ENCODE measurements at regions not wholly inside any gene's neighbourhood (a gene's known extent, or its start where the extent isn't known, plus 50 kb on each side); places are given as distances from the start of the nearest gene placed in this dataset.
A peak's percentile ranks its signal among the peaks of the same experiment; 100 is the strongest.

DNA sequence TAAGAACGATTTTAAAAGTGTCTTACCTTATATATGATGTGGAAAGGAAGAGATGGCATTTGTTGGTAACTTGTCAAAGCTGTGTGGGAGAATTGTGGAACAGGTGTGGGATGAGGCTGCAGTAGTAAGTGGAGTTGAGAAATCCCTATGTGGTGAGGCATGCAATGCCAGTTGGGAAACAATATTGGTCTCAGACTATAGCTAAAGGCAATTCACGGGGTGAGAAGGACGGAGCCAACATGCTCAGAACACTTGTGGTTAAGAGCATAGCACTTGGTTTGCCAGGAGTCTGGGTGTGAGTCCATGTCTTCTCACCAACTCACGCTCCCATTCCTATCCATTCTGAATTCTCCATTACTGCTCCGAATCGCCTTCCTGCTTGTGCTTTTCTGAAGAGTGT is 615.6 kb upstream of the ADAMTS9 start:
- WGBS, 10 experiments: 20 to 100% (median 64%) methylated on average over 2 to 6 of the region's 6 CpGs; no CpG with 5 or more reads in 2 of the 10 experiments
- H3K27ac ChIP-seq: no peak overlapping the region
- no peak overlapping the region for H3K4me3 ChIP-seq
- H3K4me1 ChIP-seq (replicated peaks in 1 of 2): no peaks in the 10 kb centered on the region
- ATAC-seq (replicated peaks in 6 of 8): no peak
- in situ Hi-C loops (cut with MboI; ENCODE audit: low pct_unique_long_range_greater_than_20kb in 2 of 9, low sequenced_read_pairs in 9 of 9, unreplicated experiment in 9 of 9): no loop called here

DNA sequence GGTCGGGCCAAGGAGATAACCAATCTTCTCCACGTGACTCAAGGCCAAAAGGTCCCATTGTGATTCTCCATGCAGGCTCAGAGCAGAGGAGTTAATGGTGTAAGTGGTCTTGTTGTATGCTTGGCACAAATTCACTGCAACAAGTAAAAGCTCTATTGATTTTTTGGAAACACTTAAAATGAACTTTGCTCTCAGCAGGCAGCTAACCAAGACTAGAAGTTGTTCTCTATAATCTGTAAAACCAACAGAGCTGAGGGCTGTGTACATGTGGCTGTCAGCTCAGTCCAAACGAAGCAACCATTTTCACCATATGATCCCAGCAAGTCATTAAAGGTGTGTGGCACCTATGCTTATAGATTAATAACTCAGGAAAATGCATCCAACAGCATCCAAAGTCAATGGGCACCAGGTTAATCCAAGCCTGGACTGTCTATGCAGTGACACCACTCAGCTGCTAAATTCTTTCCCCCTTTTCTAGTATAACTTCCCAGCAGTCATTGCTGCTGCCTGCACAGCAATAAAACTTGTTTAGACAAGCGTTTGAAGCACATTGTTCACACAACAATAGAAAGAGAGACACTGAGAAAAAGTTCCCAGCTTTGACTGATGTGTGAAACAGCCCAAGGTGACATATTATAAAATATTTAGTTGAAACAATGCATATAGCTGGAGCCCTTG is 603.8 kb upstream of the ADAMTS9 start:
- in situ Hi-C loops (cut with MboI; ENCODE audit: low pct_unique_long_range_greater_than_20kb in 2 of 9, low sequenced_read_pairs in 9 of 9, unreplicated experiment in 9 of 9): no loop called here
- no peak overlapping the region for H3K27ac ChIP-seq
- 0 to 76% (median 45%) methylated on average over 1 to 4 of the region's 4 CpGs; no CpG with 5 or more reads in 1 of the 10 experiments for WGBS, 10 experiments
- peaks cover 9 to 13% of the 10 kb centered on the region in 2 donors for H3K4me1 ChIP-seq (replicated peaks in 1 of 2)
- peak in 5 of 8 experiments; percentile 37 to 79 (median 56) for ATAC-seq (replicated peaks in 6 of 8)
- H3K4me3 ChIP-seq: no peak overlapping the region

DNA sequence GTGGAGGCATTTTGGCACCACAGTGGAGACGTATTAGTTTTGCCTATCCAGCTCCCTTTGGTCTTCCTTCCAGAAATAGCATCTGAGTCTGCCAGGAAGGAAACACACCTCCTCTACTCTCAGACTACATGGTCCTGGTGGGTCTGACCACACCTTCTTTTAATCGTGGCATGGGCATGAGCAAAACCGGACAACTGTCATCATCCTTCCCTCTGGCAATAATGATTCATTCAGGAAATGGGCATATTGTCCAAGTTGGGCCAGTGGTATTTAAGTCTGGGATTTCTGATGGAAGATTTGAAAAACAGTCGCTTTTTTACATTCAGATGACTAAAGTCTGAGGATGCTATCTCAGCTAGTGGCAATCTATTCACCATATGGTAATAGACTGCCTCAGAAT is 601.0 kb upstream of the ADAMTS9 start:
- H3K4me3 ChIP-seq: no peak overlapping the region
- H3K4me1 ChIP-seq (replicated peaks in 1 of 2): peaks cover 29 to 34% of the 10 kb centered on the region in 2 donors
- no peak overlapping the region for H3K27ac ChIP-seq
- in situ Hi-C loops (cut with MboI; ENCODE audit: low pct_unique_long_range_greater_than_20kb in 2 of 9, low sequenced_read_pairs in 9 of 9, unreplicated experiment in 9 of 9): no loop called here
- 17 to 100% (median 70%) methylated on average over 1 to 4 of the region's 4 CpGs; no CpG with 5 or more reads in 2 of the 10 experiments for WGBS, 10 experiments
- ATAC-seq (replicated peaks in 6 of 8): peak in 2 of 8 experiments; percentile 46 to 54

DNA sequence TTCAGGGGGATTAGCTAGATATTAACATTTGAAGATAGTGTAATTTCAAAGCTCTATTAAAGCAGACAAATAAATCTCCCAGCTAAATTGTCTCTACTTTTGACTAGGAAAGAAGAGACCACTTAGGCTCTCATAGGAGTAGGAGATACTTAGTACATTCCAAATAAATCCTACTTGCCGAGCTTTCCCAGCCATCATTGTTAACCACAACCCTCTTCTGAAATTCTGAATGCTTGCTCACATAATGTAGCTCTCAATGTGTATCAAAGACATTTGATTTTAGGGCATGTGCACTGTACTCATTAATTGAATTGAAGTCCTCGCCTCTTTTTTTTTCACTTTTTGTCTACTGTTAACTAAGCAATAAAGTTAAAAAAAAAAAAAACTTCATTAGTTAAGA is 598.2 kb upstream of the ADAMTS9 start:
- Histone ChIP-seq H3K4me1 (replicated peaks in 1 of 2) (peaks cover 16 to 26% of the 10 kb centered on the region in 2 donors), H3K4me3 (no peak overlapping the region), H3K27ac (no peak overlapping the region)
- in situ Hi-C loops (cut with MboI; ENCODE audit: low pct_unique_long_range_greater_than_20kb in 2 of 9, low sequenced_read_pairs in 9 of 9, unreplicated experiment in 9 of 9): no loop called here
- WGBS, 10 experiments: 32 to 100% (median 85%) methylated on average over 1 to 2 of the region's 2 CpGs
- no peak for ATAC-seq (replicated peaks in 6 of 8)

DNA sequence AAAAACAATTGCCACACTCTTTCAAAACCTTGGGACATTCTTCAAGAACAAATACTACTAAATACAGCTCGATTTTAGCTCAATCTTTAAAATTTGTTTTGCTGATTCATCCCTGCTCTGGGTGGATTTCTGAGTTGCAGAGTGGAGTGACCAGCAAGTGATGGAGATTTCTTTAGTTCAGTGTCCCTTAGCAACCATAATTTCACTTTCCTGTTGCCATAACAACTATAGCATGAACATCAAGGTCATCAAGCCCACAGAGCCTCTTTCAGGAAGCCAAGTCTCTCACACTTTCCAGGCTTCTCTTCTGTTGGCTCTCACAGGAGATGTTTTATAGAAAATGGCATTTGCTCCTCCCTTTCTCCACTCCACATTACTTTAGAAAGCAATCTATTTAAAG is 597.2 kb upstream of the ADAMTS9 start:
- ATAC-seq (replicated peaks in 6 of 8): peak in 7 of 8 experiments; percentile 50 to 95 (median 87)
- H3K27ac ChIP-seq: peak overlapping the region in 1 of 2 donors; percentile 17
- in situ Hi-C loops (cut with MboI; ENCODE audit: low pct_unique_long_range_greater_than_20kb in 2 of 9, low sequenced_read_pairs in 9 of 9, unreplicated experiment in 9 of 9): no loop called here
- H3K4me1 ChIP-seq (replicated peaks in 1 of 2): peaks cover 16 to 26% of the 10 kb centered on the region in 2 donors
- 0 to 63% (median 17%) methylated on average over 1 of the region's 1 CpG; no CpG with 5 or more reads in 3 of the 10 experiments for WGBS, 10 experiments
- H3K4me3 ChIP-seq: no peak overlapping the region

DNA sequence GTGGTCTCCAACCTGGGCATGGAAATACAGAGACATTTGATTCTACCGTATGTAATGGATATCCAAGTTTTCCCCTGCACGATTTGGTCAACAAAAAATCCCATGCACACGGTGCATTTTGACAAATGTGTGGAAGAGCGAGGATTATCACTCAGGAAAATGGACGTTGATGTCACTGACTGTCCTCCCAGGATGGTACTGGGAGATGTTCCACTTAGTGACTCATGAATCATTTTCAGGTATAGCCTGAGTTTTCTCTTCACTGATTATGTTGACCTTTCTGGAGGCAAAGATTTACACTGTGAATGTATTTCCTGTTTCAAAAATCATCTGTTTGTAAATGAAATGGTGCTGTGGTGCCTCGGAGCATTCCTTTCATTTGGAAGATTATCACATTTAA is 596.7 kb upstream of the ADAMTS9 start:
- no peak overlapping the region for H3K4me3 ChIP-seq
- peaks cover 16 to 26% of the 10 kb centered on the region in 2 donors for H3K4me1 ChIP-seq (replicated peaks in 1 of 2)
- WGBS, 10 experiments: 0 to 90% (median 66%) methylated on average over 2 to 6 of the region's 6 CpGs; no CpG with 5 or more reads in 1 of the 10 experiments
- peak overlapping the region in 1 of 2 donors; percentile 17 for H3K27ac ChIP-seq
- in situ Hi-C loops (cut with MboI; ENCODE audit: low pct_unique_long_range_greater_than_20kb in 2 of 9, low sequenced_read_pairs in 9 of 9, unreplicated experiment in 9 of 9): no loop called here
- peak in 5 of 8 experiments; percentile 59 to 73 (median 69) for ATAC-seq (replicated peaks in 6 of 8)

DNA sequence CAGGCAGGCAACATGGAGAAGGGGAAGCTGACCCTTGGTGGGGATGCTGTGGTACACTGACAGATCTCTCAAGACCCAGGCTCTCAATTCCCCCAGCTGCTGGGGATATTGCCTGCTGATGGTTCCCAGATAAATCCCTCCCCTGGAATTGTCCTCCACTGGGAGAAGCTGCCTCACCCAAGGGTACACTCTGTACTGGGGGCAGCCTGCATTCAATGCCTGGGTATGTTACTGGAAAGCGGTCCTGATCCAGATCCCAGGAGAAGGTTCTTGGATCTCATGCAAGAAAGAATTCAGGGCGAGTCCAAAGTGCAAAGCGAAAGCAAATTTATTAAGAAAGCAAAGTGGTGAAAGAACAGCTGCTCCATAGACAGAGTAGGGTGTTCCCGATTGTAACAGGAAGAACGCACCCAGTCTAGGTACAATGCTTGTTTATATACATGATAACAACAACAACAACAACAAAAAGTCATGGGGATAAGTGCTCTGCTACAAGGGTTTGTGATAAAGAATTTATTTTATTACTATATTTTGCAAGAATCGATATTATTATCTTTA is 591.5 kb upstream of the ADAMTS9 start:
- 18 to 100% (median 93%) methylated on average over 2 to 5 of the region's 6 CpGs; no CpG with 5 or more reads in 2 of the 10 experiments for WGBS, 10 experiments
- peaks cover 0 to 2% of the 10 kb centered on the region in 2 donors for H3K4me1 ChIP-seq (replicated peaks in 1 of 2)
- peak in 2 of 8 experiments; percentile 61 to 76 for ATAC-seq (replicated peaks in 6 of 8)
- H3K4me3 ChIP-seq: no peak overlapping the region
- no peak overlapping the region for H3K27ac ChIP-seq
- in situ Hi-C loops (cut with MboI; ENCODE audit: low pct_unique_long_range_greater_than_20kb in 2 of 9, low sequenced_read_pairs in 9 of 9, unreplicated experiment in 9 of 9): no loop called here

DNA sequence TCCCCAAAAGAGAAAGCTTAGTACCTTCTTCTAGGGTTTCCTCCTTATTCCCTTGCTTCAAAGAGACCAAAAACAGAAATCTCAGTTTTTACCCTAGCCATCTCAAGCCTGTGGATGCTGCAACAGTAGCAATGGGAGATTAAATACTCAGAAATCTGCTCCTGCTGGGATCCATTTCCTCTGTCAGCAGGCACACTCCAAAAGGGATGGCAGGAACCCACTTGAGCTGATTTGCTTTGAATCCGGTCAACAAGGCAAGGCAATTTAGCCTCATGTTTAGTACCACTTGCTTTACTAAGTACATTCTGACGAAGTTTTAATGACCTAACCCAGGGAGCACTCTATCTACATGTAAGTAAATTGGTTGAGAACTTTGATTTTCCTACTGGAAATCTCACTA is 590.0 kb upstream of the ADAMTS9 start:
- H3K4me1 ChIP-seq (replicated peaks in 1 of 2): no peaks in the 10 kb centered on the region
- WGBS, 10 experiments: 6 to 91% (median 73%) methylated on average over 1 to 2 of the region's 2 CpGs; no CpG with 5 or more reads in 3 of the 10 experiments
- in situ Hi-C loops (cut with MboI; ENCODE audit: low pct_unique_long_range_greater_than_20kb in 2 of 9, low sequenced_read_pairs in 9 of 9, unreplicated experiment in 9 of 9): no loop called here
- H3K27ac ChIP-seq: no peak overlapping the region
- ATAC-seq (replicated peaks in 6 of 8): no peak
- no peak overlapping the region for H3K4me3 ChIP-seq

DNA sequence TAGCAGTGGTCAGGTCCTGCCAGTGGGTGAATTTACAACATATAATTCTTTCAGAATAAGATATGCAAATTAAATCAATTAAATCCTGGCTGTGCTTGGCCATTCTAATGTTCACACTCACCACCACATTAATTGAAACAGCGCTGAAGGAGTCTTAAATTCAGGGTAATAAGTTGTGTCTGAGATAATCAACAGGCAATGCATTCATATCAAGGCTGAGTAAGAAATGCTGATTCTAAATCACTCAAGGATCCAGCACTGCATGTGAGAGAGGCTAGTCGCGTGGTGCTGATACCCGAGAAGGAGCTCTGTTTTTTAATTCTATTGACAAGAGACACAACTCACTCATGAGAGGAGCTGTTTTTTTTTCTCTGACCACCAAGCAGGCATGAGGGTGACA is 588.8 kb upstream of the ADAMTS9 start:
- in situ Hi-C loops (cut with MboI; ENCODE audit: low pct_unique_long_range_greater_than_20kb in 2 of 9, low sequenced_read_pairs in 9 of 9, unreplicated experiment in 9 of 9): no loop called here
- H3K4me3 ChIP-seq: no peak overlapping the region
- H3K4me1 ChIP-seq (replicated peaks in 1 of 2): no peaks in the 10 kb centered on the region
- no peak overlapping the region for H3K27ac ChIP-seq
- 4 to 83% (median 65%) methylated on average over 1 to 4 of the region's 4 CpGs; no CpG with 5 or more reads in 3 of the 10 experiments for WGBS, 10 experiments
- ATAC-seq (replicated peaks in 6 of 8): peak in 4 of 8 experiments; percentile 11 to 57 (median 43)

DNA sequence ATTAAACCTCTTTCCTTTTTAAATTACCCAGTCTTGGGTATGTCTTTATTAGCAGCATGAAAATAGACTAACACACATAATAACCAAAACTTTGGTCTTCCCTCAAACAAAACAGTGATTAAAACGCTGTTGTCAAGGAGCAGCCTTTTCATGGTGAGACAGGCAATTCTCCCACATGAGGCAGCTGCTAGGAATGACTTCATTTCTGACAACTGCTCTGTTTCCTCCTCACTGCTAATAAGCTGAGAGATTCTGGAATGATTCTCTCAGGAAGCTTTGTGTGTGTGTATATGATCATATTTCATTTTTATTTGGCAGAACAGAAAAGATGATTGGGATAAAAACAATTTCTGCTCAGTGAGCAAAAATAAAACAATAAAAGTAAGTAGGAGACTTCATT is 580.6 kb upstream of the ADAMTS9 start:
- WGBS, 10 experiments: 0 to 100% (median 33%) methylated on average over 1 of the region's 1 CpG; no CpG with 5 or more reads in 4 of the 10 experiments
- ATAC-seq (replicated peaks in 6 of 8): peak in 5 of 8 experiments; percentile 54 to 72 (median 70)
- in situ Hi-C loops (cut with MboI; ENCODE audit: low pct_unique_long_range_greater_than_20kb in 2 of 9, low sequenced_read_pairs in 9 of 9, unreplicated experiment in 9 of 9): no loop called here

DNA sequence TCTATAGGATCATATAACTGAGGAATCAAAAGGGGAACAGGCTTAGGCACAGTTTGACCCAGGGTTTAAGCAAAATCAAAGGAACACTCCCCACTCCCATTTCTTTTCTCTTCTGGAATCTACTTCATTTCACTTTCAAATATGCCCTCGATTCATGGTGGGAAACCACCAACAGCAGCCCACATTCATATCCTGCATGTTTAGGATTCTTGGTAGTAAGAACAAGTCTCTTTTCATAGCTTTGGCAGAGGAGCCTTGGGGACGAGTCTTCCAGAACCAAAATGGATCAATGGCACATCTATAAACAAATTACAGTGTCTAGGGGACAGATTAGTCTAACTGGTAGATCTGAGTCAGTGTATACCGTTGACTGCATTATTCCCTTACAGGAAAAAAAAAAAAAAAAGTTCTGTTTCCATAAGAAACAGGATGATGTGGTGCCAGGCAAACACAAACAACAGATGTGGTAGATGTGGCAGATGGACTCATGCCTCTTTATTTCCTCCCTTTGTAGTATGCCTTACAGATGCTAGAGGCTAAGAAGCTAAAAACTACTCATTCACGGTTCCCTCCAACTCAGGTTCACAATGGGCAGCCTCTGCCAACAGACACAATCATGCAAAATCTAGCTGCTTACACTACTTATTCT is 578.3 kb upstream of the ADAMTS9 start:
- ATAC-seq (replicated peaks in 6 of 8): no peak
- Histone ChIP-seq H3K27ac (no peak overlapping the region), H3K4me1 (replicated peaks in 1 of 2) (no peaks in the 10 kb centered on the region), H3K4me3 (no peak overlapping the region)
- WGBS, 10 experiments: 0 to 92% (median 63%) methylated on average over 1 to 4 of the region's 4 CpGs; no CpG with 5 or more reads in 2 of the 10 experiments
- in situ Hi-C loops (cut with MboI; ENCODE audit: low pct_unique_long_range_greater_than_20kb in 2 of 9, low sequenced_read_pairs in 9 of 9, unreplicated experiment in 9 of 9): no loop called here

More for the DNA sequence above, 580.6 kb upstream of the ADAMTS9 start:
- no peak overlapping the region for H3K27ac ChIP-seq
- H3K4me3 ChIP-seq: no peak overlapping the region
- H3K4me1 ChIP-seq (replicated peaks in 1 of 2): no peaks in the 10 kb centered on the region

DNA sequence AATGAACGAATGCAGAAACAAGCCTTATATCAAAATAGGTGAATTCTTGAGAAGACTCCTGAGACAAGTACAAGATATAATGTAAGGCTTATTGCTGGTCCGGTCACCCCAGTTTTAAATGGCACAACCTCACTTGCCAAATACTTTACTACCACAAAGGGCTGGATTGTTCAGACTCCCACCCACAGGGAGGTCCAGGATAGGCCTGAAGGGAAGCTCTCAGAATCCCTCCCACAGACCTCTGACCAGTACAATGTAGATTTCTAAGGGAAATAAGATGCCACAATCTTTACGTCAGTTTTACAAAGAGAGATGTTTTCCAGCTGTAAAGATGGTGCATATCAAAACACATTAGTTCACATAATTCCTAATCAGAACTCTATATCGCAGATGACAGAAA is 577.7 kb upstream of the ADAMTS9 start:
- Histone ChIP-seq H3K27ac (no peak overlapping the region), H3K4me1 (replicated peaks in 1 of 2) (no peaks in the 10 kb centered on the region), H3K4me3 (no peak overlapping the region)
- 27 to 94% (median 64%) methylated on average over 1 to 4 of the region's 4 CpGs; no CpG with 5 or more reads in 1 of the 10 experiments for WGBS, 10 experiments
- ATAC-seq (replicated peaks in 6 of 8): no peak
- in situ Hi-C loops (cut with MboI; ENCODE audit: low pct_unique_long_range_greater_than_20kb in 2 of 9, low sequenced_read_pairs in 9 of 9, unreplicated experiment in 9 of 9): no loop called here

DNA sequence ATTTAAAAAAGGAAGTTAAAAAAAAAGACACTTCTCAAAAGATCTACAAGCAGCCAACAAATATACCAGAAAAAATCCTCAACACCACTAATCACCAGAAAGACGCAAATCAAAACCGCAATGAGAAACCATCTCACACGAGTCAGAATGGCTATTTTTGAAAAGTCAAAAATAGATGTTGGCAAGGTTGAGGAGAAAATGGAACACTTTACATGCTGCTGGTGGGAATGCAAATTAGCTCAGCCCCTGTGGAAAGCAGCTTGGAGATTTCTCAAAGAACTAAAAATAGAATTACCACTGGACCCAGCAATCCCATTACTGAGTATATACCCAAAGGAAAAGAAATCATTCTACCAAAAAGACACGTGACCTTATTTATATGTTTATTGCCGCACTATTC is 574.7 kb upstream of the ADAMTS9 start:
- Histone ChIP-seq H3K4me3 (no peak overlapping the region), H3K4me1 (replicated peaks in 1 of 2) (no peaks in the 10 kb centered on the region), H3K27ac (no peak overlapping the region)
- ATAC-seq (replicated peaks in 6 of 8): no peak
- in situ Hi-C loops (cut with MboI; ENCODE audit: low pct_unique_long_range_greater_than_20kb in 2 of 9, low sequenced_read_pairs in 9 of 9, unreplicated experiment in 9 of 9): no loop called here
- 17 to 100% (median 88%) methylated on average over 2 to 5 of the region's 5 CpGs for WGBS, 10 experiments
